H9 (cell line): ENCODE measurements at regions not wholly inside any gene's neighbourhood (a gene's known extent, or its start where the extent isn't known, plus 50 kb on each side); places are given as distances from the start of the nearest gene placed in this dataset.

Experiments used
- DNase-seq: peaks from one replicate; pipeline ENCODE4 v3.0.0-alpha.2; 2017
- H2AFZ ChIP-seq: one replicate; pipeline ENCODE4 v1.6.1; 2013; ENCODE audit warnings: mild to moderate bottlenecking, low read length, control low read depth, moderate library complexity
- H2AK5ac ChIP-seq: 2 replicates; pipeline ENCODE4 v1.6.1; 2013; ENCODE audit warnings: low read length, control low read depth, mixed read lengths; ENCODE audit not compliant: insufficient read length
- H2BK120ac ChIP-seq: one replicate; pipeline ENCODE4 v1.6.1; 2013; ENCODE audit warnings: low read depth, mild to moderate bottlenecking, low read length, control low read depth, inconsistent platforms; ENCODE audit not compliant: poor library complexity, severe bottlenecking
- H2BK12ac ChIP-seq: 2 replicates; pipeline ENCODE4 v1.6.1; 2013; ENCODE audit warnings: low read length, control low read depth, mixed read lengths, low read depth; ENCODE audit not compliant: insufficient read length
- H2BK15ac ChIP-seq: 2 replicates; pipeline ENCODE4 v1.6.1; 2013; ENCODE audit warnings: low read depth, low read length, control low read depth
- H2BK20ac ChIP-seq: one replicate; pipeline ENCODE4 v1.6.1; 2013; ENCODE audit warnings: low read depth, mild to moderate bottlenecking, low read length, control low read depth, inconsistent platforms; ENCODE audit not compliant: poor library complexity, severe bottlenecking
- H2BK5ac ChIP-seq: 2 replicates; pipeline ENCODE4 v1.6.1; 2013; ENCODE audit warnings: low read length, control low read depth, mixed read lengths; ENCODE audit not compliant: insufficient read length
- H3K14ac ChIP-seq: 2 replicates; pipeline ENCODE4 v1.6.1; 2013; ENCODE audit warnings: low read length, control low read depth; ENCODE audit not compliant: insufficient read depth
- H3K18ac ChIP-seq: 2 replicates; pipeline ENCODE4 v1.6.1; 2013; ENCODE audit warnings: low read depth, mild to moderate bottlenecking, mixed read lengths, low read length, control low read depth; ENCODE audit not compliant: insufficient read length
- H3K23ac ChIP-seq: 2 replicates; pipeline ENCODE4 v1.6.1; 2013; ENCODE audit warnings: low read length, control low read depth, mixed read lengths, low read depth; ENCODE audit not compliant: insufficient read length
- H3K23me2 ChIP-seq: 2 replicates; pipeline ENCODE4 v1.6.1; 2013; ENCODE audit warnings: low read depth, mild to moderate bottlenecking, mixed read lengths, low read length, control low read depth; ENCODE audit not compliant: insufficient read length, poor library complexity, severe bottlenecking
- H3K27ac ChIP-seq: 2 replicates; pipeline ENCODE4 v1.5.1; 2013; ENCODE audit warnings: low read length, control low read depth, mixed read lengths, low read depth; ENCODE audit not compliant: insufficient read length
- H3K27me3 ChIP-seq: 2 replicates; pipeline ENCODE4 v1.6.1; 2013; ENCODE audit warnings: low read length, control low read depth, inconsistent platforms; ENCODE audit not compliant: insufficient read depth
- H3K4ac ChIP-seq: 2 replicates; pipeline ENCODE4 v1.6.1; 2013; ENCODE audit warnings: low read depth, mild to moderate bottlenecking, control low read depth, inconsistent platforms, low read length, moderate library complexity
- H3K4me1 ChIP-seq: 2 replicates; pipeline ENCODE4 v1.6.1; 2013; ENCODE audit warnings: low read length, control low read depth, inconsistent platforms; ENCODE audit not compliant: insufficient read depth
- H3K4me2 ChIP-seq: 2 replicates; pipeline ENCODE4 v1.6.1; 2013; ENCODE audit warnings: low read length, control low read depth, mixed read lengths; ENCODE audit not compliant: insufficient read length, insufficient read depth
- H3K56ac ChIP-seq: 2 replicates; pipeline ENCODE4 v1.6.1; 2013; ENCODE audit warnings: low read depth, mild to moderate bottlenecking, mixed read lengths, low read length, control low read depth; ENCODE audit not compliant: insufficient read length
- H3K79me1 ChIP-seq: 2 replicates; pipeline ENCODE4 v1.6.1; 2013; ENCODE audit warnings: low read depth, mild to moderate bottlenecking, moderate library complexity, low read length, control low read depth, inconsistent platforms; ENCODE audit not compliant: insufficient read depth, poor library complexity, severe bottlenecking
- H3K79me2 ChIP-seq: 2 replicates; pipeline ENCODE4 v1.6.1; 2013; ENCODE audit warnings: low read length, control low read depth, inconsistent platforms; ENCODE audit not compliant: insufficient read depth
- H3K9ac ChIP-seq: 2 replicates; pipeline ENCODE4 v1.6.1; 2013; ENCODE audit warnings: low read length, control low read depth, mixed read lengths; ENCODE audit not compliant: insufficient read length; ENCODE audit errors: extremely low read depth
- H3K9me3 ChIP-seq: one replicate; pipeline ENCODE4 v1.6.1; 2013; ENCODE audit warnings: low read depth, low read length, inconsistent platforms; ENCODE audit not compliant: control insufficient read depth
- H3T11ph ChIP-seq: one replicate; pipeline ENCODE4 v1.6.1; 2013; ENCODE audit warnings: mild to moderate bottlenecking, low read length, control low read depth, inconsistent platforms
- H4K20me1 ChIP-seq: one replicate; pipeline ENCODE4 v1.6.1; 2013; ENCODE audit not compliant: control insufficient read depth, insufficient read length, insufficient read depth
- H4K5ac ChIP-seq: 2 replicates; pipeline ENCODE4 v1.6.1; 2013; ENCODE audit warnings: low read depth, mild to moderate bottlenecking, mixed read lengths, low read length, control low read depth; ENCODE audit not compliant: insufficient read length
- H4K8ac ChIP-seq: replicated peaks from 2 replicates; pipeline ENCODE4 v1.6.1; 2013; ENCODE audit warnings: low read length, control low read depth, mixed read lengths, low read depth; ENCODE audit not compliant: insufficient read length
- H4K91ac ChIP-seq: 2 replicates; pipeline ENCODE4 v1.6.1; 2013; ENCODE audit warnings: low read depth, mild to moderate bottlenecking, moderate library complexity, mixed read lengths, low read length, control low read depth; ENCODE audit not compliant: insufficient read length
- H3K27ac Mint-ChIP-seq, 3 experiments: 2 replicates in 2 of 3; 3 replicates in 1 of 3; pipeline ENCODE4 v1.8.0; 2020 to 2021; ENCODE audit warnings: mixed read lengths in 3 of 3, mild to moderate bottlenecking in 1 of 3, moderate library complexity in 1 of 3
- H3K27me3 Mint-ChIP-seq: 2 replicates; pipeline ENCODE4 v1.8.0; 2021; ENCODE audit warnings: low read depth, mild to moderate bottlenecking, moderate library complexity, mixed read lengths
- H3K36me3 Mint-ChIP-seq, 3 experiments: 2 replicates in 2 of 3; 3 replicates in 1 of 3; pipeline ENCODE4 v1.8.0; 2020 to 2021; ENCODE audit warnings: low read depth in 3 of 3, mixed read lengths in 3 of 3; ENCODE audit not compliant: insufficient read depth in 1 of 3
- H3K4me1 Mint-ChIP-seq, 2 experiments: 2 replicates each; pipeline ENCODE4 v1.8.0; 2020; ENCODE audit warnings: mixed read lengths in 2 of 2
- H3K4me3 Mint-ChIP-seq, 2 experiments: 2 replicates in 1 of 2; 3 replicates in 1 of 2; pipeline ENCODE4 v1.8.0; 2020 to 2021; ENCODE audit warnings: mild to moderate bottlenecking in 2 of 2, mixed read lengths in 2 of 2, moderate library complexity in 1 of 2
- H3K9me3 Mint-ChIP-seq, 2 experiments: 2 replicates in 1 of 2; 3 replicates in 1 of 2; pipeline ENCODE4 v1.8.0; 2020; ENCODE audit warnings: mild to moderate bottlenecking in 2 of 2, mixed read lengths in 2 of 2, moderate library complexity in 1 of 2
- CTCF ChIP-seq: fragments of 200-600 bp; sonication (generic); conservative IDR thresholded peaks from 3 replicates; pipeline ENCODE4 v1.8.0; 2021; ENCODE audit warnings: antibody characterized with exemption, mild to moderate bottlenecking
- WGBS: extraction: QIAGEN DNeasy Blood & Tissue Kit; methylation state at CpG from one replicate; pipeline ENCODE4 v1.1.7; 2013; ENCODE audit warnings: missing lambda C conversion rate, low lambda C conversion rate, mixed read lengths; ENCODE audit not compliant: insufficient read length; ENCODE audit errors: extremely low coverage; 5-methylcytosine and 5-hydroxymethylcytosine counted together

GRCh38 chr10:75304741-75305390 is 69.1 kb upstream of the COMTD1 start:
- Histone ChIP-seq H2BK15ac (no peak overlapping the region), H3K4me2 (no peak overlapping the region)
- H3K27me3 Mint-ChIP-seq: peaks cover 2% of the 10 kb centered on the region; the same call in 1 of the 2 replicates

More at GRCh38 chr10:75304741-75305390, 69.1 kb upstream of the COMTD1 start:
- H4K8ac ChIP-seq: no peak overlapping the region
- no peak overlapping the region for H3K27ac ChIP-seq
- no CpG with 5 or more reads among the region's 2 CpGs for WGBS
- H3K14ac ChIP-seq: no peak overlapping the region
- no peak overlapping the region for H2AFZ ChIP-seq
- no peaks in the 10 kb centered on the region for H3K9me3 ChIP-seq
- Mint-ChIP-seq H3K4me1 (no peaks in the 10 kb centered on the region; a peak in 1 of 4 replicates), H3K27ac (no peak overlapping the region), H3K9me3 (peaks cover 41 to 44% of the 10 kb centered on the region in 2 experiments), H3K36me3 (peaks cover 6 to 16% (median 7%) of the 10 kb centered on the region in 3 experiments; a peak in 6 of 7 replicates), H3K4me3 (no peak overlapping the region)
- no peak overlapping the region for H3K18ac ChIP-seq
- no peak for TF ChIP-seq CTCF
- no peaks in the 10 kb centered on the region for H3K27me3 ChIP-seq
- no peak overlapping the region for H3K56ac ChIP-seq
- H3K4ac ChIP-seq: no peak overlapping the region
- no peaks in the 10 kb centered on the region for H3K23me2 ChIP-seq
- H2BK5ac ChIP-seq: no peak overlapping the region
- no peak overlapping the region for H3T11ph ChIP-seq
- H2BK12ac ChIP-seq: no peak overlapping the region
- H4K91ac ChIP-seq: no peak overlapping the region
- no peaks in the 10 kb centered on the region for H3K4me1 ChIP-seq
- no peaks in the 10 kb centered on the region for H3K79me1 ChIP-seq
- no peak overlapping the region for H3K9ac ChIP-seq
- no peak overlapping the region for H2BK20ac ChIP-seq
- no peaks in the 10 kb centered on the region for H3K79me2 ChIP-seq
- H2BK120ac ChIP-seq: no peak overlapping the region
- H2AK5ac ChIP-seq: no peak overlapping the region
- H3K23ac ChIP-seq: no peak overlapping the region
- H4K5ac ChIP-seq: no peak overlapping the region
- DNase-seq: no peak
- H4K20me1 ChIP-seq: no peaks in the 10 kb centered on the region
